Spleen (tissue), 11 donors: ENCODE measurements at regions not wholly inside any gene's neighbourhood (a gene's known extent, or its start where the extent isn't known, plus 50 kb on each side); places are given as distances from the start of the nearest gene placed in this dataset.

ENCODE experiments used
- DNase-seq: peaks from one replicate; pipeline ENCODE4 v3.0.0-alpha.2; 2020
- H3K27ac ChIP-seq, 8 donors: fragments of 200-600 bp; sonication (generic) in 7 of 8; 1 replicate in 4 of 8; 2 replicates in 4 of 8; pipeline versions ENCODE4 v1.5.0 to v1.8.0; 2016 to 2021; ENCODE audit warnings: inconsistent platforms in 4 of 8, mild to moderate bottlenecking in 4 of 8, moderate library complexity in 1 of 8
- H3K27me3 ChIP-seq, 7 donors: fragments of 200-600 bp; sonication (generic) in 6 of 7; replicated peaks in 1 of 7; 1 replicate in 4 of 7; 2 replicates in 3 of 7; pipeline versions ENCODE4 v1.5.0 to v1.8.0; 2016 to 2021; ENCODE audit warnings: inconsistent platforms in 3 of 7, mild to moderate bottlenecking in 1 of 7
- H3K36me3 ChIP-seq, 6 donors: fragments of 200-600 bp; sonication (generic) in 5 of 6; 1 replicate in 4 of 6; 2 replicates in 2 of 6; pipeline versions ENCODE4 v1.5.0 to v1.8.0; 2016 to 2021; ENCODE audit warnings: inconsistent platforms in 2 of 6
- H3K4me1 ChIP-seq, 6 donors: fragments of 200-600 bp; sonication (generic) in 5 of 6; 1 replicate in 3 of 6; 2 replicates in 3 of 6; pipeline versions ENCODE4 v1.5.0 to v1.8.0; 2016 to 2021; ENCODE audit warnings: inconsistent platforms in 3 of 6
- H3K4me3 ChIP-seq, 8 donors: fragments of 200-600 bp; sonication (generic) in 7 of 8; 1 replicate in 4 of 8; 2 replicates in 4 of 8; pipeline versions ENCODE4 v1.5.0 to v1.8.0; 2016 to 2021; ENCODE audit warnings: inconsistent platforms in 4 of 8, mild to moderate bottlenecking in 4 of 8, moderate library complexity in 2 of 8
- H3K9me3 ChIP-seq, 8 donors: fragments of 200-600 bp; sonication (generic) in 7 of 8; 1 replicate in 4 of 8; 2 replicates in 4 of 8; pipeline versions ENCODE4 v1.5.0 to v1.8.0; 2016 to 2021; ENCODE audit warnings: inconsistent platforms in 4 of 8
- POLR2A ChIP-seq, 3 donors: fragments of 450-650 bp; IDR thresholded peaks; one replicate each; pipeline ENCODE4 v1.5.1; 2017; ENCODE audit warnings: antibody characterized with exemption in 3 of 3, mild to moderate bottlenecking in 1 of 3
- POLR2AphosphoS5 ChIP-seq, 3 donors: sonication (generic); formaldehyde crosslinking; IDR thresholded peaks; one replicate each; pipeline ENCODE4 v1.5.1; 2017; ENCODE audit warnings: antibody characterized with exemption in 3 of 3
- whole genome bisulfite sequencing, 5 donors: extraction: QIAGEN DNeasy Blood & Tissue Kit in 3 of 5; methylation state at CpG; one replicate each; pipeline versions ENCODE4 v1.1.5 to v1.1.7; 2013 to 2018; 5-methylcytosine and 5-hydroxymethylcytosine counted together
- intact Hi-C: fragments of 100-400 bp; cut with DNase I; formaldehyde crosslinking; loops from one replicate; pipeline ENCODE4 v1.15.0; 2023; ENCODE audit warnings: low total_unique reads
- TF ChIP-seq, protein P1 (sequence below), 11 experiments: fragments of 200-600 bp in 7 of 11; fragments of 450-650 bp in 4 of 11; sonication (generic) in 4 of 11; IDR thresholded peaks in 8 of 11; conservative IDR thresholded peaks in 3 of 11; 1 replicate in 7 of 11; 2 replicates in 4 of 11; pipeline versions ENCODE4 v1.4.0 to v1.8.0; 2016 to 2021; ENCODE audit warnings: antibody characterized with exemption in 11 of 11, inconsistent platforms in 4 of 11, mild to moderate bottlenecking in 1 of 11
- donor health status: healthy with polysubstance abuse.
- donor health status: DM: no; HTN: no; CAD: no; lungs with moderate emphysema.
- donor health status: DM: no; HTN: no; CAD: no.
- donor health status: Bipolar disorder and iron deficiency.
- donor health status: healthy.
- donor health status: DM: no; HTN: no; CAD: no.
- donor health status: DM: yes; HTN: yes; CAD: no.

DNA sequence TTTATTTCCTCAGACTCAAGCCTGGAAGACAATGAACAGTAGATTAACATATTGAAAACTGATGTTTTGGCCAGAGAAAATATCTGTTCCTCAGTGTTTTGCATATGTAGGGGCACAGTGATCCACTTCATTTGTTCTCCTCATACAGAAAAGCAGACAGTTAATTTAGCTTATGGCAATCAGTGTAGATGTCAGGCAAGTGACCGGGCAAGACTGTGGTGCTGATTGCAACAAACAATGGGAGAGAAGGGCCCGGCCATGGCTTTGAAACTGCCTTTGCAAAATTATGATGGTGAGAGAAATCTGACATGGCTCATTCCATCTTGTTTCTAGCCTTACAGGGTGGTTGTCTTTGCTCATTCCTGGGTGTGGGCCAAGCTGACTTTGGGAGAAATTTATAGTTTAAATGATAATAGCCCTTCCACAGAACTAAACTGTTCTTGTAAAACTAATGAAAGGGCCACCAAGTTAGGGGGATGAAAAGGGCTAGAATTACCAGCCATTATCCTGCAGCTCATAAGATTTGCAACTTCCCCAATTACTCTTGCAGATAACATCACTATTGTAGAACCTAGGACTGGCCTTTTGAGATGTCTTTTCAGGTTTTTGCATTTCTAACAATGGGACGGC, 220.3 kb downstream of the KTN1 start:
- peak overlapping the region in 3 of 8 donors; percentile 13 to 39 (median 15) for H3K27ac ChIP-seq
- no peaks in the 10 kb centered on the region for H3K36me3 ChIP-seq
- TF ChIP-seq, protein P1, sequence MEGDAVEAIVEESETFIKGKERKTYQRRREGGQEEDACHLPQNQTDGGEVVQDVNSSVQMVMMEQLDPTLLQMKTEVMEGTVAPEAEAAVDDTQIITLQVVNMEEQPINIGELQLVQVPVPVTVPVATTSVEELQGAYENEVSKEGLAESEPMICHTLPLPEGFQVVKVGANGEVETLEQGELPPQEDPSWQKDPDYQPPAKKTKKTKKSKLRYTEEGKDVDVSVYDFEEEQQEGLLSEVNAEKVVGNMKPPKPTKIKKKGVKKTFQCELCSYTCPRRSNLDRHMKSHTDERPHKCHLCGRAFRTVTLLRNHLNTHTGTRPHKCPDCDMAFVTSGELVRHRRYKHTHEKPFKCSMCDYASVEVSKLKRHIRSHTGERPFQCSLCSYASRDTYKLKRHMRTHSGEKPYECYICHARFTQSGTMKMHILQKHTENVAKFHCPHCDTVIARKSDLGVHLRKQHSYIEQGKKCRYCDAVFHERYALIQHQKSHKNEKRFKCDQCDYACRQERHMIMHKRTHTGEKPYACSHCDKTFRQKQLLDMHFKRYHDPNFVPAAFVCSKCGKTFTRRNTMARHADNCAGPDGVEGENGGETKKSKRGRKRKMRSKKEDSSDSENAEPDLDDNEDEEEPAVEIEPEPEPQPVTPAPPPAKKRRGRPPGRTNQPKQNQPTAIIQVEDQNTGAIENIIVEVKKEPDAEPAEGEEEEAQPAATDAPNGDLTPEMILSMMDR (IDR thresholded peaks at IDR 0.05 in 8 of 11, conservative IDR thresholded peaks at IDR 0.05 in 3 of 11) = no peak
- TF ChIP-seq POLR2A (IDR thresholded peaks at IDR 0.05) (no peak), POLR2AphosphoS5 (IDR thresholded peaks at IDR 0.05) (no peak)
- H3K27me3 ChIP-seq = no peaks in the 10 kb centered on the region
- 89 to 92% (median 90%) methylated on average over 3 of the region's 3 CpGs for WGBS, 5 donors
- no peak overlapping the region for H3K4me3 ChIP-seq
- DNase-seq = no peak
- intact Hi-C loops = no loop called here
- H3K9me3 ChIP-seq = no peaks in the 10 kb centered on the region
- H3K4me1 ChIP-seq = peaks cover 0 to 4% (median 0%) of the 10 kb centered on the region in 6 donors

DNA sequence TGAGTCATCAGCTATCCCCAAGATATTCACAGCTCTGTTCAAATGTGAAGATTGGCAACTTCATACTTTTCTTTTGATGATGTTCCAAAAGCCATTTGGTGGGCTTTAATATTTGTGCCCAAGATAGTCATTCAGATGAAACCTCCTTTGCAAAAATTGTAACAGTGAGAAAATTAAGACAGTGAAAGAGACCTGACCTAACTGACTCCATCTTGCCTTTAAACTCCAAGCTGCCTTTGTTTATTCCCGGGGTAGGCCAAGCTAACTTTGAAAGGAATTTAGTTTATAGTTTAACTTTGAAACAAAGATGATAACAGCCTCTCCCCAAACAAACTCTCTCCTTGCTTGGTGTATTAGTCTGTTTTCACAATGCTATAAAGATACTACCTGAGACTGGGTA, 221.1 kb downstream of the KTN1 start:
- intact Hi-C loops = no loop called here
- 0 to 2% (median 0%) methylated on average over 1 of the region's 1 CpG for WGBS, 5 donors

DNA sequence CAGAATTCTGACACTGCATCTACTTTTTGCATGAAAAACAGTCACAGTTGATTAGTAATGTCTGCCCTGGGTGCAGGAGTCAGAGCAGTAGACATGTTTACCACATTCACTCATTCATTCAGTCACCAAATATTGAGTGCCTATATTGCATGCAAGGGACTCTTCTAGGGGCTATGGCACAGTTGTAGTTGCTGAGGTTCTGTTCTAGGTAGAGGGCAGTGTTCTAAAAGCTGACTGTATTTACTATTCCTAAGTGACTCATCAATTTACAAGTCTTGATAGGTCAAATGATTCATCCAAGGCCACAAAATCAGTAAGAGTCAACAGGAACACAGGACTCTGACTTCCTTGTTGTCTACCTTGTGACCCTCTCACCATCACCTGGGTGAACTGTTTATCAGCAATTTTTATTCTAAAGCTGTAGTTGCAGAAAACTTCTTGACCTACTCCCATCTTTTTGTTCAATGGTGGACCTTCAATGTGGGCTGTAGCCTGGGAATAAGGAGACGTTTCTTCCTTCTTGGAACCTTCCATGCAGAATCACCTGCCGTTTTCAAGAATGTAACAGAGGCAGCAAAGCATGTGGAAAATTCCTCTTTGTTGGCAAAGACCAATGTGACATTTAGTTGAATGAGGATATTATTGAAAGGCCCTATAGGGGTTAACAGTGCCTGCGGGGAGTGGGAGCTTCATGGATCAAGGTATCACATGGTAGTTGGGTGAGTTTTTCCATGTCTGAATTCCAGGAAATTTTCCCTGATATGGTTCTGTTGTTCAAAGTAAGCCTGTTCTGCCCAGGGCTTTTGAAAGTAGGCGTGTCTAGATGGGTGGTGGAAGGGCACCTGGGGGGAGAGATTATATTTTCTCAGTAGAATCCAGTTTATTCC, 223.2 kb downstream of the KTN1 start:
- H3K36me3 ChIP-seq = no peaks in the 10 kb centered on the region
- no peak for DNase-seq
- peaks cover 0 to 24% (median 14%) of the 10 kb centered on the region in 6 donors for H3K4me1 ChIP-seq
- WGBS, 5 donors = 88 to 93% (median 91%) methylated on average over 4 of the region's 4 CpGs
- H3K4me3 ChIP-seq = no peak overlapping the region
- TF ChIP-seq POLR2A (IDR thresholded peaks at IDR 0.05) = no peak
- TF ChIP-seq, protein P1 (IDR thresholded peaks at IDR 0.05 in 8 of 11, conservative IDR thresholded peaks at IDR 0.05 in 3 of 11) = no peak
- TF ChIP-seq POLR2AphosphoS5 (IDR thresholded peaks at IDR 0.05) = no peak
- no peaks in the 10 kb centered on the region for H3K27me3 ChIP-seq
- intact Hi-C loops = no loop called here
- no peaks in the 10 kb centered on the region for H3K9me3 ChIP-seq
- peak overlapping the region in 2 of 8 donors; percentile 2 to 11 for H3K27ac ChIP-seq

More for the DNA sequence above, 221.1 kb downstream of the KTN1 start:
- H3K9me3 ChIP-seq = no peaks in the 10 kb centered on the region
- H3K4me1 ChIP-seq = peaks cover 0 to 4% (median 0%) of the 10 kb centered on the region in 6 donors
- no peaks in the 10 kb centered on the region for H3K36me3 ChIP-seq
- H3K4me3 ChIP-seq = no peak overlapping the region
- DNase-seq = no peak
- TF ChIP-seq POLR2AphosphoS5 (IDR thresholded peaks at IDR 0.05) (no peak), POLR2A (IDR thresholded peaks at IDR 0.05) (no peak)
- TF ChIP-seq, protein P1 (IDR thresholded peaks at IDR 0.05 in 8 of 11, conservative IDR thresholded peaks at IDR 0.05 in 3 of 11) = no peak
- no peak overlapping the region for H3K27ac ChIP-seq
- H3K27me3 ChIP-seq = no peaks in the 10 kb centered on the region
